HCT116 (cell line): ENCODE measurements at regions not wholly inside any gene's neighbourhood (a gene's known extent, or its start where the extent isn't known, plus 50 kb on each side); places are given as distances from the start of the nearest gene placed in this dataset.

Experiments
- ATAC-seq: fragments of 200-7000 bp; cut with Tn5 transposase; 2 replicates; pipeline ENCODE4 v1.9.1; 2020; ENCODE audit warnings: mild to moderate bottlenecking, moderate library complexity
- BruUV-seq: library from RNA; stranded (reverse); fragments of 400-500 nt; replicated peaks from 2 replicates; lab custom pipeline; 2021; lab: Mats Ljungman, UMichigan
- CTCF ChIA-PET: fragments of 300-600 bp; sonication (Branson Sonifier 250); formaldehyde crosslinking; loops from one replicate; lab custom pipeline; 2021; ENCODE audit warnings: antibody characterized with exemption; lab: Charles Lee
- POLR2A ChIA-PET: fragments of 300-600, 350-600 bp; sonication (Branson Sonifier 250); formaldehyde crosslinking; loops from one replicate; lab custom pipeline; 2021; ENCODE audit warnings: antibody characterized with exemption; lab: Charles Lee
- RAD21 ChIA-PET, 2 experiments: fragments of 300-600 bp; sonication (Branson Sonifier 250); formaldehyde crosslinking; loops; one replicate each; lab custom pipeline; 2023; ENCODE audit warnings: low total read pairs in 2 of 2; ENCODE audit not compliant: uncharacterized antibody in 2 of 2, unreplicated experiment in 2 of 2, low non-redundant PET in 1 of 2; lab: Charles Lee
- DNase-seq: peaks from one replicate; pipeline ENCODE4 v3.0.0-alpha.2; 2010; ENCODE audit warnings: low read depth, low spot score
- H2AFZ ChIP-seq: fragments of 200-600 bp; shearing (Covaris generic), sonication (generic); 2 replicates; pipeline ENCODE4 v1.6.1; 2017; ENCODE audit warnings: low read depth, mixed run types, mixed read lengths, antibody characterized with exemption, low read length; ENCODE audit not compliant: poor library complexity, severe bottlenecking
- H3K27ac ChIP-seq: 2 replicates; pipeline ENCODE4 v1.5.1; 2012; ENCODE audit warnings: low read depth, low read length
- H3K27me3 ChIP-seq: fragments of 200-600 bp; sonication (generic); 2 replicates; pipeline ENCODE4 v1.6.1; 2016; ENCODE audit warnings: mixed run types, low read length, mixed read lengths; ENCODE audit not compliant: insufficient read depth
- H3K36me3 ChIP-seq, 2 experiments: fragments of 200-500 bp in 1 of 2; fragments of 200-600 bp in 1 of 2; sonication (Bioruptor generic) in 1 of 2; sonication (generic) in 1 of 2; 2 replicates each; pipeline versions ENCODE4 v1.5.1 to v1.6.1; 2014 to 2016; ENCODE audit warnings: low read length in 2 of 2, inconsistent platforms in 1 of 2, mixed read lengths in 1 of 2, mixed run types in 1 of 2; ENCODE audit not compliant: insufficient read depth in 2 of 2, control insufficient read depth in 1 of 2
- H3K4me1 ChIP-seq, 2 experiments: fragments of 200-600 bp in 1 of 2; sonication (generic) in 1 of 2; 2 replicates each; pipeline versions ENCODE4 v1.5.1 to v1.6.1; 2012 to 2017; ENCODE audit warnings: low read length in 2 of 2, inconsistent platforms in 1 of 2, mild to moderate bottlenecking in 1 of 2, mixed read lengths in 1 of 2, mixed run types in 1 of 2, moderate library complexity in 1 of 2; ENCODE audit not compliant: insufficient read depth in 2 of 2, control insufficient read depth in 1 of 2
- H3K4me2 ChIP-seq: fragments of 200-600 bp; sonication (generic); 2 replicates; pipeline ENCODE4 v1.6.1; 2017; ENCODE audit warnings: mixed run types, low read length, mixed read lengths
- H3K4me3 ChIP-seq, 2 experiments: fragments of 200-600 bp in 1 of 2; sonication (generic) in 1 of 2; replicated peaks in 1 of 2; 2 replicates each; pipeline ENCODE4 v1.5.1; 2011 to 2016; ENCODE audit warnings: low read length in 2 of 2, control low read depth in 1 of 2, low read depth in 1 of 2, mild to moderate bottlenecking in 1 of 2, mixed read lengths in 1 of 2, mixed run types in 1 of 2
- H3K79me2 ChIP-seq: fragments of 200-600 bp; sonication (generic); 2 replicates; pipeline ENCODE4 v1.6.1; 2017; ENCODE audit warnings: mild to moderate bottlenecking, mixed run types, low read length, moderate library complexity, mixed read lengths; ENCODE audit not compliant: insufficient read depth
- H3K9ac ChIP-seq: fragments of 200-600 bp; sonication (generic); 2 replicates; pipeline ENCODE4 v1.6.1; 2016; ENCODE audit warnings: low read length, mixed read lengths
- H3K9me2 ChIP-seq: fragments of 200-600 bp; sonication (generic), shearing (Covaris generic); 2 replicates; pipeline ENCODE4 v1.6.1; 2017; ENCODE audit warnings: mixed run types, mild to moderate bottlenecking, moderate library complexity; ENCODE audit not compliant: insufficient read depth
- H3K9me3 ChIP-seq, 2 experiments: fragments of 200-500 bp in 1 of 2; fragments of 200-600 bp in 1 of 2; sonication (Bioruptor generic) in 1 of 2; sonication (generic) in 1 of 2; 2 replicates each; pipeline ENCODE4 v1.6.1; 2014 to 2017; ENCODE audit warnings: low read length in 2 of 2, mixed read lengths in 2 of 2, inconsistent platforms in 1 of 2, low read depth in 1 of 2, mild to moderate bottlenecking in 1 of 2, mixed run types in 1 of 2, moderate library complexity in 1 of 2; ENCODE audit not compliant: control insufficient read depth in 1 of 2, insufficient read depth in 1 of 2
- H4K20me1 ChIP-seq: fragments of 200-600 bp; sonication (generic), shearing (Covaris generic); 2 replicates; pipeline ENCODE4 v1.6.1; 2017; ENCODE audit warnings: mixed run types, mild to moderate bottlenecking, moderate library complexity; ENCODE audit not compliant: insufficient read depth
- CEBPB ChIP-seq: IDR thresholded peaks from 2 replicates; pipeline ENCODE4 v1.6.1; 2012; ENCODE audit warnings: low read depth
- EGR1 ChIP-seq: IDR thresholded peaks from 2 replicates; pipeline ENCODE4 v1.6.1; 2012; ENCODE audit warnings: low read depth
- POLR2AphosphoS5 ChIP-seq: IDR thresholded peaks from 2 replicates; pipeline ENCODE4 v1.6.1; 2011; ENCODE audit warnings: mild to moderate bottlenecking, low read depth, low read length, moderate library complexity
- SIN3A ChIP-seq: IDR thresholded peaks from 2 replicates; pipeline ENCODE4 v1.6.1; 2012; ENCODE audit warnings: low read depth
- TCF7L2 ChIP-seq: IDR thresholded peaks from 2 replicates; pipeline ENCODE4 v1.7.0; 2011; ENCODE audit warnings: borderline replicate concordance, inconsistent platforms; ENCODE audit not compliant: insufficient read depth, insufficient read length; ENCODE audit errors: extremely low read depth
- ZNF274 ChIP-seq: fragments of 200-500 bp; sonication (Bioruptor generic); IDR thresholded peaks from 2 replicates; pipeline ENCODE4 v1.6.1; 2014; ENCODE audit warnings: mild to moderate bottlenecking, low read depth, low read length, inconsistent platforms
- intact Hi-C: fragments of 100-400 bp; cut with micrococcal nuclease; formaldehyde crosslinking; loops from 2 replicates; pipeline ENCODE4 v1.10.0; 2022
- TF ChIP-seq, protein P1 (sequence below): IDR thresholded peaks from 2 replicates; pipeline ENCODE4 v1.6.1; 2012; ENCODE audit warnings: low read depth
- TF ChIP-seq, protein P2 (sequence below), 3 experiments: fragments of 200-600 bp in 1 of 3; sonication (generic) in 1 of 3; IDR thresholded peaks in 2 of 3; conservative IDR thresholded peaks in 1 of 3; 2 replicates each; pipeline ENCODE4 v1.5.1; 2012 to 2017; ENCODE audit warnings: low read depth in 2 of 3, low read length in 2 of 3, antibody characterized with exemption in 1 of 3, borderline replicate concordance in 1 of 3, control low read depth in 1 of 3, mild to moderate bottlenecking in 1 of 3, mixed read lengths in 1 of 3, mixed run types in 1 of 3, moderate library complexity in 1 of 3; ENCODE audit not compliant: insufficient read depth in 1 of 3
- TF ChIP-seq, protein P3 (sequence below): IDR thresholded peaks from 2 replicates; pipeline ENCODE4 v1.6.1; 2011; ENCODE audit warnings: mild to moderate bottlenecking, low read length, moderate library complexity; ENCODE audit not compliant: insufficient replicate concordance; ENCODE audit errors: extremely low read depth
- TF ChIP-seq, protein P4 (sequence below): IDR thresholded peaks from 2 replicates; pipeline ENCODE4 v1.6.1; 2012

DNA sequence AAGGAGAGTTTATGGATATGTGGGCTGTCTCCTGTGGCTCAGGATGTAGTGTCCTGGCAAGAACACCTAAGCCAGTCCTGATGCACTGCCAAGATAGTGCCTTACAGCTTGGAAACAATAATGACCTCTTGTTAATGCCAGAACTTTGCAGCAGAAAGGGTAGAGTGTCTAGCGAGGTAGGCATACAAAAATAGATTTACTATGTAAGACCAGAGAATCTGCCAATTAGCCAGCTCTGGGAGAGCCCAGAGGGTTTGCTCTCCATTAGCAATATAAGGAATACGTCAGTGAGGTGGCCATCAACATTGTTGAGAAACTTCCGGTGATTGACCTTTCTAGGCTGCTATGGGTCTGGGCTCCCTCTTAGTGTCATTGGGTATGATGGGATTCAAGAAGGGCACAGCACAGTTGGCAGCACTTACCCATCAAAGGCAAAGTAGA lies 178.5 kb upstream of the GALNT2 start:
- BruUV-seq = no TSS peak
- ChIA-PET RAD21 (no interaction called here), POLR2A (no interaction called here), CTCF (no interaction called here)
- no peak overlapping the region for H3K27ac ChIP-seq
- no peak for DNase-seq
- H3K79me2 ChIP-seq = no peaks in the 10 kb centered on the region
- no peak overlapping the region for H3K4me3 ChIP-seq
- peaks cover 0 to under 1% of the 10 kb centered on the region in 2 experiments; a peak in 1 of 4 replicates for H3K4me1 ChIP-seq
- H3K9me2 ChIP-seq = no peaks in the 10 kb centered on the region
- no peaks in the 10 kb centered on the region for H3K36me3 ChIP-seq
- no peaks in the 10 kb centered on the region for H3K9me3 ChIP-seq
- no peak overlapping the region for H3K4me2 ChIP-seq
- no peak overlapping the region for H2AFZ ChIP-seq
- no peak overlapping the region for H3K9ac ChIP-seq
- no peak for ATAC-seq
- TF ChIP-seq, protein P1, sequence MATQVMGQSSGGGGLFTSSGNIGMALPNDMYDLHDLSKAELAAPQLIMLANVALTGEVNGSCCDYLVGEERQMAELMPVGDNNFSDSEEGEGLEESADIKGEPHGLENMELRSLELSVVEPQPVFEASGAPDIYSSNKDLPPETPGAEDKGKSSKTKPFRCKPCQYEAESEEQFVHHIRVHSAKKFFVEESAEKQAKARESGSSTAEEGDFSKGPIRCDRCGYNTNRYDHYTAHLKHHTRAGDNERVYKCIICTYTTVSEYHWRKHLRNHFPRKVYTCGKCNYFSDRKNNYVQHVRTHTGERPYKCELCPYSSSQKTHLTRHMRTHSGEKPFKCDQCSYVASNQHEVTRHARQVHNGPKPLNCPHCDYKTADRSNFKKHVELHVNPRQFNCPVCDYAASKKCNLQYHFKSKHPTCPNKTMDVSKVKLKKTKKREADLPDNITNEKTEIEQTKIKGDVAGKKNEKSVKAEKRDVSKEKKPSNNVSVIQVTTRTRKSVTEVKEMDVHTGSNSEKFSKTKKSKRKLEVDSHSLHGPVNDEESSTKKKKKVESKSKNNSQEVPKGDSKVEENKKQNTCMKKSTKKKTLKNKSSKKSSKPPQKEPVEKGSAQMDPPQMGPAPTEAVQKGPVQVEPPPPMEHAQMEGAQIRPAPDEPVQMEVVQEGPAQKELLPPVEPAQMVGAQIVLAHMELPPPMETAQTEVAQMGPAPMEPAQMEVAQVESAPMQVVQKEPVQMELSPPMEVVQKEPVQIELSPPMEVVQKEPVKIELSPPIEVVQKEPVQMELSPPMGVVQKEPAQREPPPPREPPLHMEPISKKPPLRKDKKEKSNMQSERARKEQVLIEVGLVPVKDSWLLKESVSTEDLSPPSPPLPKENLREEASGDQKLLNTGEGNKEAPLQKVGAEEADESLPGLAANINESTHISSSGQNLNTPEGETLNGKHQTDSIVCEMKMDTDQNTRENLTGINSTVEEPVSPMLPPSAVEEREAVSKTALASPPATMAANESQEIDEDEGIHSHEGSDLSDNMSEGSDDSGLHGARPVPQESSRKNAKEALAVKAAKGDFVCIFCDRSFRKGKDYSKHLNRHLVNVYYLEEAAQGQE = no peak
- TF ChIP-seq EGR1 (no peak), POLR2AphosphoS5 (no peak), ZNF274 (no peak), TCF7L2 (no peak), CEBPB (no peak), SIN3A (no peak)
- TF ChIP-seq, protein P2, sequence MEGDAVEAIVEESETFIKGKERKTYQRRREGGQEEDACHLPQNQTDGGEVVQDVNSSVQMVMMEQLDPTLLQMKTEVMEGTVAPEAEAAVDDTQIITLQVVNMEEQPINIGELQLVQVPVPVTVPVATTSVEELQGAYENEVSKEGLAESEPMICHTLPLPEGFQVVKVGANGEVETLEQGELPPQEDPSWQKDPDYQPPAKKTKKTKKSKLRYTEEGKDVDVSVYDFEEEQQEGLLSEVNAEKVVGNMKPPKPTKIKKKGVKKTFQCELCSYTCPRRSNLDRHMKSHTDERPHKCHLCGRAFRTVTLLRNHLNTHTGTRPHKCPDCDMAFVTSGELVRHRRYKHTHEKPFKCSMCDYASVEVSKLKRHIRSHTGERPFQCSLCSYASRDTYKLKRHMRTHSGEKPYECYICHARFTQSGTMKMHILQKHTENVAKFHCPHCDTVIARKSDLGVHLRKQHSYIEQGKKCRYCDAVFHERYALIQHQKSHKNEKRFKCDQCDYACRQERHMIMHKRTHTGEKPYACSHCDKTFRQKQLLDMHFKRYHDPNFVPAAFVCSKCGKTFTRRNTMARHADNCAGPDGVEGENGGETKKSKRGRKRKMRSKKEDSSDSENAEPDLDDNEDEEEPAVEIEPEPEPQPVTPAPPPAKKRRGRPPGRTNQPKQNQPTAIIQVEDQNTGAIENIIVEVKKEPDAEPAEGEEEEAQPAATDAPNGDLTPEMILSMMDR (IDR thresholded peaks at IDR 0.05 in 2 of 3, conservative IDR thresholded peaks at IDR 0.05 in 1 of 3; ENCODE audit: borderline replicate concordance in 1 of 3, insufficient read depth in 1 of 3, low read depth in 2 of 3, low read length in 2 of 3) = no peak
- TF ChIP-seq, protein P3, sequence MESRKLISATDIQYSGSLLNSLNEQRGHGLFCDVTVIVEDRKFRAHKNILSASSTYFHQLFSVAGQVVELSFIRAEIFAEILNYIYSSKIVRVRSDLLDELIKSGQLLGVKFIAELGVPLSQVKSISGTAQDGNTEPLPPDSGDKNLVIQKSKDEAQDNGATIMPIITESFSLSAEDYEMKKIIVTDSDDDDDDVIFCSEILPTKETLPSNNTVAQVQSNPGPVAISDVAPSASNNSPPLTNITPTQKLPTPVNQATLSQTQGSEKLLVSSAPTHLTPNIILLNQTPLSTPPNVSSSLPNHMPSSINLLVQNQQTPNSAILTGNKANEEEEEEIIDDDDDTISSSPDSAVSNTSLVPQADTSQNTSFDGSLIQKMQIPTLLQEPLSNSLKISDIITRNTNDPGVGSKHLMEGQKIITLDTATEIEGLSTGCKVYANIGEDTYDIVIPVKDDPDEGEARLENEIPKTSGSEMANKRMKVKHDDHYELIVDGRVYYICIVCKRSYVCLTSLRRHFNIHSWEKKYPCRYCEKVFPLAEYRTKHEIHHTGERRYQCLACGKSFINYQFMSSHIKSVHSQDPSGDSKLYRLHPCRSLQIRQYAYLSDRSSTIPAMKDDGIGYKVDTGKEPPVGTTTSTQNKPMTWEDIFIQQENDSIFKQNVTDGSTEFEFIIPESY = no peak
- TF ChIP-seq, protein P4, sequence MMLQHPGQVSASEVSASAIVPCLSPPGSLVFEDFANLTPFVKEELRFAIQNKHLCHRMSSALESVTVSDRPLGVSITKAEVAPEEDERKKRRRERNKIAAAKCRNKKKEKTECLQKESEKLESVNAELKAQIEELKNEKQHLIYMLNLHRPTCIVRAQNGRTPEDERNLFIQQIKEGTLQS = no peak
- peaks cover 44% of the 10 kb centered on the region for H3K27me3 ChIP-seq
- intact Hi-C loops = no loop called here
- H4K20me1 ChIP-seq = no peaks in the 10 kb centered on the region; the same call in 1 of the 2 replicates
